ENCODE measurements at regions not wholly inside any gene's neighbourhood (a gene's known extent, or its start where the extent isn't known, plus 50 kb on each side); places are given as distances from the start of the nearest gene placed in this dataset.
"Not testable (repeated sequence)": the region's sequence is repeated elsewhere in the genome, so short reads cannot be mapped to it uniquely, and the experiment has no call there.

GRCh38 chr13:54131433-54131832 lies 1102.8 kb downstream of the OLFM4 start:
- TF ChIP-seq POLR2A, POLR2AphosphoS5, EP300 (IDR thresholded peaks at IDR 0.05): not testable (repeated sequence)
- TF ChIP-seq, protein P1, sequence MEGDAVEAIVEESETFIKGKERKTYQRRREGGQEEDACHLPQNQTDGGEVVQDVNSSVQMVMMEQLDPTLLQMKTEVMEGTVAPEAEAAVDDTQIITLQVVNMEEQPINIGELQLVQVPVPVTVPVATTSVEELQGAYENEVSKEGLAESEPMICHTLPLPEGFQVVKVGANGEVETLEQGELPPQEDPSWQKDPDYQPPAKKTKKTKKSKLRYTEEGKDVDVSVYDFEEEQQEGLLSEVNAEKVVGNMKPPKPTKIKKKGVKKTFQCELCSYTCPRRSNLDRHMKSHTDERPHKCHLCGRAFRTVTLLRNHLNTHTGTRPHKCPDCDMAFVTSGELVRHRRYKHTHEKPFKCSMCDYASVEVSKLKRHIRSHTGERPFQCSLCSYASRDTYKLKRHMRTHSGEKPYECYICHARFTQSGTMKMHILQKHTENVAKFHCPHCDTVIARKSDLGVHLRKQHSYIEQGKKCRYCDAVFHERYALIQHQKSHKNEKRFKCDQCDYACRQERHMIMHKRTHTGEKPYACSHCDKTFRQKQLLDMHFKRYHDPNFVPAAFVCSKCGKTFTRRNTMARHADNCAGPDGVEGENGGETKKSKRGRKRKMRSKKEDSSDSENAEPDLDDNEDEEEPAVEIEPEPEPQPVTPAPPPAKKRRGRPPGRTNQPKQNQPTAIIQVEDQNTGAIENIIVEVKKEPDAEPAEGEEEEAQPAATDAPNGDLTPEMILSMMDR (IDR thresholded peaks at IDR 0.05): not testable (repeated sequence)

Data from sigmoid colon (tissue), 4 donors.